Vagina (tissue), 2 donors: ENCODE measurements at regions not wholly inside any gene's neighbourhood (a gene's known extent, or its start where the extent isn't known, plus 50 kb on each side); places are given as distances from the start of the nearest gene placed in this dataset.

ENCODE experiments used
- DNase-seq, 2 donors: peaks; one replicate each; pipeline ENCODE4 v3.0.0-alpha.2; 2017; ENCODE audit errors: extremely low spot score in 2 of 2
- H3K27ac ChIP-seq: fragments of 200-600 bp; sonication (generic); one replicate; pipeline ENCODE4 v1.5.1; 2019
- H3K27me3 ChIP-seq: fragments of 200-600 bp; sonication (generic); one replicate; pipeline ENCODE4 v1.5.1; 2019
- H3K36me3 ChIP-seq, 2 donors: fragments of 200-600 bp; sonication (generic); one replicate each; pipeline ENCODE4 v1.5.1; 2017 to 2019
- H3K4me1 ChIP-seq: fragments of 200-600 bp; sonication (generic); one replicate; pipeline ENCODE4 v1.5.1; 2019
- H3K4me3 ChIP-seq, 2 donors: fragments of 200-600 bp; sonication (generic); 1 replicate in 1 of 2; 2 replicates in 1 of 2; pipeline ENCODE4 v1.5.1; 2016 to 2019
- H3K9me3 ChIP-seq: fragments of 200-600 bp; sonication (generic); one replicate; pipeline ENCODE4 v1.5.1; 2019
- CTCF ChIP-seq, 3 experiments: fragments of 450-650 bp in 2 of 3; fragments of 200-600 bp in 1 of 3; sonication (generic) in 1 of 3; IDR thresholded peaks; one replicate each; pipeline ENCODE4 v1.5.1; 2017 to 2019; ENCODE audit warnings: antibody characterized with exemption in 3 of 3, mild to moderate bottlenecking in 2 of 3, moderate library complexity in 2 of 3
- POLR2A ChIP-seq, 2 donors: fragments of 450-650 bp; IDR thresholded peaks; one replicate each; pipeline ENCODE4 v1.6.1; 2017; ENCODE audit warnings: antibody characterized with exemption in 2 of 2, mild to moderate bottlenecking in 2 of 2, moderate library complexity in 2 of 2
- POLR2AphosphoS5 ChIP-seq, 2 donors: sonication (generic); formaldehyde crosslinking; IDR thresholded peaks; one replicate each; pipeline ENCODE4 v1.9.0; 2017; ENCODE audit warnings: antibody characterized with exemption in 2 of 2, mild to moderate bottlenecking in 2 of 2, low read depth in 1 of 2; ENCODE audit not compliant: insufficient read depth in 1 of 2
- intact Hi-C: fragments of 100-400 bp; cut with DNase I; formaldehyde crosslinking; loops from one replicate; pipeline ENCODE4 v1.15.1; 2023

DNA sequence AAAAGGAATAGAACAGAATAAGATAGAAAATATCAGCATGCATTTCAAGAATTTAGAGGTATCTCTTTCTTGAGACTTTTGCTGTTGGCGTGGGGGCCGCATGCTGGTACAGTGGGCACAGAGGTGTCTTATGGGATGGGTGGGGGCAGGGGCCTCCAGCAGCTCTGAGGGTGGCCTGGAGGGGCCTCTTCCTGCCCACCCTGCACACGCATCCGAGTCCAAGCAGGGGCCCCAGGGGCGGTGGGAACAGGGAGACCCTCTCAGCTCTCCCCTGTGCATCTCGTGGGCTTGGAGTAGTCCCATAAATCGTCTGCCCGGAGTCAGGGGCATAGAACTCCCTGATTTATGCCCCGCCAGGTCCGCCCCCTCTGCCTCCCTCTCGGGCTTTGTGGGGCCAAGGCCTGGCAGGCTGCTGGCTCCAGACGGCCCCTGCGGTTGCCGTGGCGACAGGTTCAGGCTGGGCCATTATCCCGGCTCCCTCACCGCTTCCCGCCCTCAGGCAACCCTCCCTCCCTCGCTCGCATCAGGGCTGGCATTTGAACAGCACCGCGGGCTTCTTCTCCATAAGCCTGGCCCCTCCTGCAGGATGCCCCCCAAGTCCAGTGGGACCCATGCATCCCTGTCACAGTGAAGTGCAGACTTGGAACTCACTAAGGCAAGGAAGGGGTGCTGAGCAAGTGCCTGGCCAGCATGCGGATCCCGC lies 133.2 kb upstream of the ZBTB40 start:
- TF ChIP-seq CTCF (IDR thresholded peaks at IDR 0.05): no peak
- no peak for TF ChIP-seq POLR2A (IDR thresholded peaks at IDR 0.05)
- no peak for TF ChIP-seq POLR2AphosphoS5 (IDR thresholded peaks at IDR 0.05; ENCODE audit: insufficient read depth in 1 of 2, low read depth in 1 of 2)
- intact Hi-C loops: no loop called here
- Histone ChIP-seq H3K36me3 (no peaks in the 10 kb centered on the region), H3K27me3 (no peaks in the 10 kb centered on the region), H3K27ac (no peak overlapping the region), H3K4me3 (no peak overlapping the region), H3K4me1 (no peaks in the 10 kb centered on the region), H3K9me3 (no peaks in the 10 kb centered on the region)
- peak in 1 of 2 donors; percentile 76 for DNase-seq

GRCh38 chr1:22319608-22320007 lies 132.0 kb upstream of the ZBTB40 start:
- intact Hi-C loops: loop anchor here (5.0 kb wide), 1 partner anchor 493 kb away; no protein-coding TSS in a partner anchor
- no peaks in the 10 kb centered on the region for H3K27me3 ChIP-seq
- TF ChIP-seq POLR2AphosphoS5 (IDR thresholded peaks at IDR 0.05; ENCODE audit: insufficient read depth in 1 of 2, low read depth in 1 of 2) (no peak), POLR2A (IDR thresholded peaks at IDR 0.05) (no peak), CTCF (IDR thresholded peaks at IDR 0.05) (no peak)
- no peak overlapping the region for H3K4me3 ChIP-seq
- DNase-seq: no peak
- no peaks in the 10 kb centered on the region for H3K4me1 ChIP-seq
- H3K36me3 ChIP-seq: no peaks in the 10 kb centered on the region
- no peak overlapping the region for H3K27ac ChIP-seq
- H3K9me3 ChIP-seq: no peaks in the 10 kb centered on the region

DNA sequence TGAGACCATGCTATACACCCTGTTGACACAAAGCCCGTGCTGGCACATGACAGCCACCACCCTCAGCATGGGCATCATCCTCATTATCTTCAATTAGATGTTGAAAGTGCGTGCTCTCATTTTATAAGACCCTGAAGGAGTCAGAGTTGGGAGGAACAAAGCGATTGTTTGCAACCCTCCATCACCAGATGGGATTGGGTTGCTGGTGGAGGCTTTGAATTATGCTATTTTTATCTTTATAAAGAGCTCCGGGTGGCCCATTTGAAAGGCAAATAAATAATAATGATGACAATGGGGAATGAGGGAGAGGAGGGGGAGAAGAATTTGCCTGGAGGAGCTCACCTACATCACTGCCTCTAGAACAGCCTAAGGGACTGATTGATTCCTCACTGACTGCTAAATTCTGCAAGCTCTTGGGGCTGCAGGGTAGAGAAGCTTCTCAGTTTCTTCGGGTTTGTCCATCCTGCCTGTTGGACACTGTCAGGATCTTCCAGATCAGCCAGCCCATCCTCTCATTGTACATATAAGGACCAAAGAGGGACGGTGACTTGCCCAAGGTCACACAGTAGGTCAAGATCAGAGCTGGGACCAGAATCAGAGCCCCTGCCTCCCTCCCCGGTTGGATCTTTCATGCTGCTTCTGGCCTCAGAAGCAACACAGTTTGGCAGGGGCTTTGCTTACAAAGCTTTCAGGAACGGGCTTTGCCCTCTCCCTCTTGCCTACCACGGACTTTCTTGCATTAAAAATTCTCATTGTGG lies 130.9 kb upstream of the ZBTB40 start:
- DNase-seq: peak in 1 of 2 donors; percentile 64
- H3K9me3 ChIP-seq: no peaks in the 10 kb centered on the region
- H3K4me1 ChIP-seq: no peaks in the 10 kb centered on the region
- no peaks in the 10 kb centered on the region for H3K27me3 ChIP-seq
- TF ChIP-seq POLR2A (IDR thresholded peaks at IDR 0.05) (no peak), POLR2AphosphoS5 (IDR thresholded peaks at IDR 0.05; ENCODE audit: insufficient read depth in 1 of 2, low read depth in 1 of 2) (no peak), CTCF (IDR thresholded peaks at IDR 0.05) (no peak)
- no peaks in the 10 kb centered on the region for H3K36me3 ChIP-seq
- intact Hi-C loops: loop anchor here (5.0 kb wide), 1 partner anchor 492 kb away; no protein-coding TSS in a partner anchor
- H3K4me3 ChIP-seq: no peak overlapping the region
- no peak overlapping the region for H3K27ac ChIP-seq

DNA sequence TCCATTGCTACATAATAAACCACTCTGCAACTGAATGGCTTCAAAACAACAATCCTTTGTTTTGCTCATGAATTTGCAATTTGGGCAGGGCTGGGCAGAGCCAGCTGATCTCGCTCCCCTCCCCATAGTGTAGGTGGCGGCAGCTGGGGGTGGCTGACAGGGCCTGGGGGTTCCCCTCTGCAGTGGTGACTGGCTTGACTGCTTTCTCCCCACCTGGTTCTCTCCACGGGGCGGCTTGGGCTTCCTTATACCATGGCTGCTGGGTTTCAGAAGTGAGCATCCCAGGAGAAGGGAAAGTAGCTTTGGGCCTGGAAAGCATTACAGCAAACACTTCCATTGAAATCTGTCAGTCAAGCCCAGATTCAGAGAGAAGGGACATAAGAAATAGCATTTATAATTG lies 129.7 kb upstream of the ZBTB40 start:
- Histone ChIP-seq H3K36me3 (no peaks in the 10 kb centered on the region), H3K27ac (no peak overlapping the region), H3K27me3 (no peaks in the 10 kb centered on the region), H3K4me3 (no peak overlapping the region), H3K4me1 (no peaks in the 10 kb centered on the region), H3K9me3 (no peaks in the 10 kb centered on the region)
- no peak for TF ChIP-seq CTCF (IDR thresholded peaks at IDR 0.05)
- TF ChIP-seq POLR2AphosphoS5 (IDR thresholded peaks at IDR 0.05; ENCODE audit: insufficient read depth in 1 of 2, low read depth in 1 of 2): no peak
- no peak for TF ChIP-seq POLR2A (IDR thresholded peaks at IDR 0.05)
- intact Hi-C loops: loop anchor here (5.0 kb wide), 1 partner anchor 490 kb away; no protein-coding TSS in a partner anchor
- DNase-seq: no peak
